Gastroesophageal sphincter (tissue), 4 donors: ENCODE measurements at regions not wholly inside any gene's neighbourhood (a gene's known extent, or its start where the extent isn't known, plus 50 kb on each side); places are given as distances from the start of the nearest gene placed in this dataset.

Experiments
- ATAC-seq: fragments of 150-250 bp; one replicate; pipeline ENCODE4 v1.9.1; 2016; ENCODE audit warnings: mild to moderate bottlenecking, moderate library complexity
- H3K27ac ChIP-seq, 4 donors: fragments of 200-600 bp; sonication (generic) in 3 of 4; 1 replicate in 3 of 4; 2 replicates in 1 of 4; pipeline ENCODE4 v1.5.1; 2016 to 2019
- H3K27me3 ChIP-seq: fragments of 200-600 bp; sonication (generic); one replicate; pipeline ENCODE4 v1.5.1; 2019
- H3K36me3 ChIP-seq, 2 donors: fragments of 200-600 bp; sonication (generic); one replicate each; pipeline ENCODE4 v1.5.1; 2019; ENCODE audit warnings: control low read depth in 1 of 2
- H3K4me1 ChIP-seq, 3 donors: fragments of 200-600 bp; sonication (generic); 1 replicate in 2 of 3; 2 replicates in 1 of 3; pipeline ENCODE4 v1.5.1; 2016 to 2019; ENCODE audit warnings: control low read depth in 2 of 3
- H3K4me3 ChIP-seq, 2 donors: fragments of 200-600 bp; sonication (generic); one replicate each; pipeline ENCODE4 v1.5.1; 2019; ENCODE audit warnings: mild to moderate bottlenecking in 1 of 2, moderate library complexity in 1 of 2
- H3K9me3 ChIP-seq, 3 donors: fragments of 200-600 bp; sonication (generic); one replicate each; pipeline ENCODE4 v1.5.1; 2017 to 2019; ENCODE audit warnings: control low read depth in 2 of 3
- EP300 ChIP-seq: sonication (generic); formaldehyde crosslinking; IDR thresholded peaks from one replicate; pipeline ENCODE4 v1.6.1; 2017; ENCODE audit warnings: antibody characterized with exemption, mild to moderate bottlenecking
- POLR2A ChIP-seq, 2 donors: fragments of 450-650 bp; IDR thresholded peaks; one replicate each; pipeline ENCODE4 v1.6.1; 2017; ENCODE audit warnings: antibody characterized with exemption in 2 of 2, mild to moderate bottlenecking in 2 of 2, moderate library complexity in 1 of 2
- POLR2AphosphoS5 ChIP-seq: sonication (generic); formaldehyde crosslinking; IDR thresholded peaks from one replicate; pipeline ENCODE4 v1.6.1; 2017; ENCODE audit warnings: antibody characterized with exemption
- WGBS, 2 donors: methylation state at CpG; one replicate each; pipeline ENCODE4 v1.1.5; 2018; ENCODE audit warnings: low coverage in 1 of 2; 5-methylcytosine and 5-hydroxymethylcytosine counted together
- TF ChIP-seq, protein P1 (sequence below), 4 experiments: fragments of 200-600 bp in 2 of 4; fragments of 450-650 bp in 2 of 4; sonication (generic) in 1 of 4; IDR thresholded peaks; one replicate each; pipeline ENCODE4 v1.5.1; 2017 to 2019; ENCODE audit warnings: antibody characterized with exemption in 4 of 4, mild to moderate bottlenecking in 2 of 4, moderate library complexity in 2 of 4

DNA sequence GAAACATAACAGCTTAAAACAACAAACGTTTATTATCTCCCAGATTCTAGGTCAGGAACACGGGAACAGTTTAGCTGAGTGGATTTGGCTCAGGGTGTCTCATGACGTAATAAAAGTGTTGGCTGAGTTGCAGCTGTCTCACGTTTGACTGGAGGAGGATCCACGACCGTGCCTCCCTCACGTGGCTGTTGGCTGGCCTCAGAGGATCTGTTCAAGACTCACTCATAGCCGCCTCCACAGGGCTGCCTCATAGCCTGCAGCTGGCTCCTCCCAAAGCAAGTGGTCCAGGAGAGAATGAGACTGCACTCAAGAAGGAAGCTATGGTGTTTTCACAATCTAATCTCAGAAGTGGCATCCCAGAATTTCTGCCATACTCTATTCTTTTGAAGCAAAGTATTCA is 167.1 kb downstream of the RPRM start:
- H3K27me3 ChIP-seq: no peaks in the 10 kb centered on the region
- TF ChIP-seq, protein P1, sequence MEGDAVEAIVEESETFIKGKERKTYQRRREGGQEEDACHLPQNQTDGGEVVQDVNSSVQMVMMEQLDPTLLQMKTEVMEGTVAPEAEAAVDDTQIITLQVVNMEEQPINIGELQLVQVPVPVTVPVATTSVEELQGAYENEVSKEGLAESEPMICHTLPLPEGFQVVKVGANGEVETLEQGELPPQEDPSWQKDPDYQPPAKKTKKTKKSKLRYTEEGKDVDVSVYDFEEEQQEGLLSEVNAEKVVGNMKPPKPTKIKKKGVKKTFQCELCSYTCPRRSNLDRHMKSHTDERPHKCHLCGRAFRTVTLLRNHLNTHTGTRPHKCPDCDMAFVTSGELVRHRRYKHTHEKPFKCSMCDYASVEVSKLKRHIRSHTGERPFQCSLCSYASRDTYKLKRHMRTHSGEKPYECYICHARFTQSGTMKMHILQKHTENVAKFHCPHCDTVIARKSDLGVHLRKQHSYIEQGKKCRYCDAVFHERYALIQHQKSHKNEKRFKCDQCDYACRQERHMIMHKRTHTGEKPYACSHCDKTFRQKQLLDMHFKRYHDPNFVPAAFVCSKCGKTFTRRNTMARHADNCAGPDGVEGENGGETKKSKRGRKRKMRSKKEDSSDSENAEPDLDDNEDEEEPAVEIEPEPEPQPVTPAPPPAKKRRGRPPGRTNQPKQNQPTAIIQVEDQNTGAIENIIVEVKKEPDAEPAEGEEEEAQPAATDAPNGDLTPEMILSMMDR (IDR thresholded peaks at IDR 0.05): no peak
- TF ChIP-seq POLR2AphosphoS5 (no peak), POLR2A (IDR thresholded peaks at IDR 0.05) (no peak), EP300 (no peak)
- H3K4me3 ChIP-seq: no peak overlapping the region
- no peaks in the 10 kb centered on the region for H3K4me1 ChIP-seq
- no peaks in the 10 kb centered on the region for H3K9me3 ChIP-seq
- no peak overlapping the region for H3K27ac ChIP-seq
- ATAC-seq: peak; percentile 69
- no peaks in the 10 kb centered on the region for H3K36me3 ChIP-seq
- WGBS, 2 donors: 17 to 34% methylated on average over 6 to 8 of the region's 8 CpGs

DNA sequence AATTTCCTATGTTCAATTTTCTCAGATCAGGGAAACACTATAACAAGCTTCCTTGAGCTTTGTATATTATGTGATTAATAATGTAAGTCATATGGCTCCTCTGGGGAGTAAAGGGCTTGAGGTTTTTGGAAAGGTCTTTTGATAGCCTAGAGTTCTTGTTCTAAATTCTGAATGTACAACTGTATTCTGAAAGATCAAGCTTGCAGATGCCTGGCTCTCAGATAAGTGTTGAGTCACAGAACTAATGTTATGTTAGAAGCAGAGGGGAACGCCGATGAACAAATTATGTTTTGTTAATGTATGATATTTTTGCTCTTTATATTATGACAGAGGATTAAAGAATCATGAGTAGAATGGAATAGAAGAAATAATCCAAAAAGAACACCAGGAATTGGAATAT is 170.1 kb downstream of the RPRM start:
- WGBS, 2 donors: 0 to 28% methylated on average over 2 of the region's 2 CpGs
- TF ChIP-seq POLR2AphosphoS5 (no peak), POLR2A (IDR thresholded peaks at IDR 0.05) (no peak), EP300 (no peak)
- TF ChIP-seq, protein P1 (IDR thresholded peaks at IDR 0.05): no peak
- H3K4me3 ChIP-seq: no peak overlapping the region
- ATAC-seq: no peak
- no peaks in the 10 kb centered on the region for H3K4me1 ChIP-seq
- no peaks in the 10 kb centered on the region for H3K9me3 ChIP-seq
- H3K36me3 ChIP-seq: no peaks in the 10 kb centered on the region
- no peak overlapping the region for H3K27ac ChIP-seq
- no peaks in the 10 kb centered on the region for H3K27me3 ChIP-seq

DNA sequence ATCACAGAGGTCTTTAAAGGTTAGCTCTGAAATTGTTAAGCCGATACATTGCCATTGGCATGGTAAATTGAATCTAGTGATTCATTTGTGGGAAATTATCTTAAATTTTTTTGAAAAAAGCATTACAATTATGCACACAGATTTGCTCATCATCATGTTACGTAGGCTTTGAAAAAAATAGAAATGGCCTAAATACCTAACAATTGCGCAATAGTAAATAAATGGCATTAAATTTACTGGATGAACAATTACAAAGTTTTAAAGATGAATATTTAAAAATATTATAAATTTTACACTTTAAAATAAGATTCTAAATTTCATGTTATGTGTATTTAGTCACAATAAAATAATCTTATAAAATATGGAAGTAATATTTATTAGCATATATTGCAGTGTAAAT is 171.3 kb downstream of the RPRM start:
- 57 to 75% methylated on average over 3 of the region's 3 CpGs for WGBS, 2 donors
- H3K4me1 ChIP-seq: no peaks in the 10 kb centered on the region
- ATAC-seq: no peak

DNA sequence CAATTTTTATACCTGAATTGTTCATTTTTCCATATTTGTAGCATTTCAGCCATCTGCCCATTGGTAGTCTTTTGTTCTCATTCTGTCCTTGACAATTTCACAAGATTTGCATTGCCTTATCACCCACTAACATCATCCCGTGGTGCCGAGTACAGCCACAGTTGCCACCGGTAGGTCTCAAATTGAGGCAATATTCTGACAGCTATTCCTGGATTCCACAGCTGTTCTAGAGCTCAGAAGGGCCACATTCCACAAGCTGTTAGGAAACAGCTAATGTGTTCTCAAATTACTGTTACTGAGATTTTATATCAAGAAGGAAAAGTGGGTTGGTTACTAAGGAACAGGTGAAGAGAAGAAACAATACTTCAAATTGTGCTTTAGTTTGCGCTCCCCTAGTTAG is 178.8 kb downstream of the RPRM start:
- 92 to 93% methylated on average over 1 to 4 of the region's 4 CpGs for WGBS, 2 donors
- H3K9me3 ChIP-seq: no peaks in the 10 kb centered on the region

More for the DNA sequence above, 171.3 kb downstream of the RPRM start:
- TF ChIP-seq POLR2AphosphoS5: no peak
- no peak for TF ChIP-seq POLR2A (IDR thresholded peaks at IDR 0.05)
- TF ChIP-seq, protein P1 (IDR thresholded peaks at IDR 0.05): no peak
- no peak for TF ChIP-seq EP300
- no peak overlapping the region for H3K27ac ChIP-seq
- no peaks in the 10 kb centered on the region for H3K27me3 ChIP-seq
- H3K9me3 ChIP-seq: no peaks in the 10 kb centered on the region
- no peak overlapping the region for H3K4me3 ChIP-seq
- H3K36me3 ChIP-seq: no peaks in the 10 kb centered on the region

DNA sequence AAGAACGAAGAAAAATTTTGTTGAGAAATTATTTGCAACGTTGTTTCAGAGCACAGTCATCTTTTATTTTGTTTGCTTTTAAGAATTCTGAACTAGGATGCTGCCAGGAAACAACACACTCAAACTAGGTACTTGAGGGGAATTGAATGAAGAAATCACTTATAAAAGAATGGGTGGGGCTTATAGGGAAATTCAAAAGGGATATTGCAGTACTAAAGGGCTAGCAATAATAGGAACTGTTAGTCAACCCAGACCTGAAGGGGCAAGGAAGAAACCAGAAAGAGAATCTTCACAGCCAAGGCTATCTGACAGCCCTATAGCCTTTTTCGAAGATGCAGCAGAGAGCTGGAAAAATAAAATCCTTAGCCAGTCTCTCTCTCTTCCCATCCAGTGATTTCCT is 179.3 kb downstream of the RPRM start:
- WGBS, 2 donors: 80 to 83% methylated on average over 3 of the region's 3 CpGs

More for the DNA sequence above, 178.8 kb downstream of the RPRM start:
- H3K4me1 ChIP-seq: peaks cover 0 to 10% (median 0%) of the 10 kb centered on the region in 3 donors
- TF ChIP-seq POLR2A (IDR thresholded peaks at IDR 0.05) (no peak), EP300 (no peak), POLR2AphosphoS5 (no peak)
- TF ChIP-seq, protein P1 (IDR thresholded peaks at IDR 0.05): no peak
- no peaks in the 10 kb centered on the region for H3K27me3 ChIP-seq
- no peak overlapping the region for H3K4me3 ChIP-seq
- no peak overlapping the region for H3K27ac ChIP-seq
- no peak for ATAC-seq
- H3K36me3 ChIP-seq: no peaks in the 10 kb centered on the region

More for the DNA sequence above, 179.3 kb downstream of the RPRM start:
- no peaks in the 10 kb centered on the region for H3K9me3 ChIP-seq
- no peaks in the 10 kb centered on the region for H3K27me3 ChIP-seq
- no peak overlapping the region for H3K27ac ChIP-seq
- H3K4me3 ChIP-seq: no peak overlapping the region
- peaks cover 0 to 10% (median 0%) of the 10 kb centered on the region in 3 donors for H3K4me1 ChIP-seq
- no peak for ATAC-seq
- no peak for TF ChIP-seq POLR2A (IDR thresholded peaks at IDR 0.05)
- no peak for TF ChIP-seq POLR2AphosphoS5
- TF ChIP-seq EP300: no peak
- TF ChIP-seq, protein P1 (IDR thresholded peaks at IDR 0.05): no peak
- H3K36me3 ChIP-seq: no peaks in the 10 kb centered on the region
